Left lobe of liver (tissue), 2 donors: ENCODE measurements at regions not wholly inside any gene's neighbourhood (a gene's known extent, or its start where the extent isn't known, plus 50 kb on each side); places are given as distances from the start of the nearest gene placed in this dataset.

ENCODE experiments used
- ATAC-seq: fragments of 200-7000 bp; cut with Tn5 transposase; one replicate; pipeline ENCODE4 v1.9.1; 2020; ENCODE audit warnings: mild to moderate bottlenecking, moderate library complexity
- DNase-seq: peaks from one replicate; pipeline ENCODE4 v3.0.0-alpha.2; 2020; ENCODE audit warnings: low spot score
- donor health status: DM: no; HTN: no; CAD: no; lungs with moderate emphysema.
- donor health status: DM: no; HTN: yes; CAD: no.

DNA sequence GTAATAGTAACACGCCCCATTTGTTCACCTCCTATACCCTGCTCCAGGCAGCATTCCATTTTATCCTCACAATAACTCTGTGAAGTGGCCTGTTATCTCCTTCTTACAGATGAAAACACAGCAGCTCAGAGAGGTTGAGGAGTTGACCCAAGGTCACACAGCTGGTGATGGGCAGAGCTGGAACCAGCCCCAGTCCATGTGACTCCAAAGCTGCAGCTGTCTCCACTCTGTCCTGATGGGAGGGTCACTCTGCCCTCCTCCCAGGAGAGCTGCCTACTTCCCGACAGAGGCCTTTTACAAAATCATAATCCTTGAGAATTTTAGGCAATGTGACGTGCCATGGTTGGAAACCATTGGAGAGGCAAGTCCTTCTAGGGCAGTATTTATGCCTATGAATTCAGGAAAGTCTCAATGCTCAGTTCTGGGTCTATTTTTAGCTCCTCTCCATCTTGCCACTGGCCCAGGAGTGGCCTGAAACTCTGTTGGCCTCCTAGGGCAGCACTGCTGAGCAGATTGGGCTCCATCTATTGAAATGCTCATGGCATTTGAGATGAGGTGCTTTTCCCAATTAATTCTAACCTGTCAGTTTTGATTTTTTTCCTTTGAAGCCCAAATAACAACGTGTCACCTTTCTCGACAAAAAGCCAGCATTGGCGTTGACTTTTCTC is 50.1 kb upstream of the KCNK12 start:
- no peak for DNase-seq

More for the DNA sequence above, 50.1 kb upstream of the KCNK12 start:
- no peak for ATAC-seq
